HCT116 (cell line): ENCODE measurements at regions not wholly inside any gene's neighbourhood (a gene's known extent, or its start where the extent isn't known, plus 50 kb on each side); places are given as distances from the start of the nearest gene placed in this dataset.
"Not testable (repeated sequence)": the region's sequence is repeated elsewhere in the genome, so short reads cannot be mapped to it uniquely, and the experiment has no call there.

ENCODE experiments used
- ATAC-seq: fragments of 200-7000 bp; cut with Tn5 transposase; 2 replicates; pipeline ENCODE4 v1.9.1; 2020; ENCODE audit warnings: mild to moderate bottlenecking, moderate library complexity
- BruUV-seq: library from RNA; stranded (reverse); fragments of 400-500 nt; replicated peaks from 2 replicates; lab custom pipeline; 2021; lab: Mats Ljungman, UMichigan
- CTCF ChIA-PET: fragments of 300-600 bp; sonication (Branson Sonifier 250); formaldehyde crosslinking; loops from one replicate; lab custom pipeline; 2021; ENCODE audit warnings: antibody characterized with exemption; lab: Charles Lee
- POLR2A ChIA-PET: fragments of 300-600, 350-600 bp; sonication (Branson Sonifier 250); formaldehyde crosslinking; loops from one replicate; lab custom pipeline; 2021; ENCODE audit warnings: antibody characterized with exemption; lab: Charles Lee
- RAD21 ChIA-PET, 2 experiments: fragments of 300-600 bp; sonication (Branson Sonifier 250); formaldehyde crosslinking; loops; one replicate each; lab custom pipeline; 2023; ENCODE audit warnings: low total read pairs in 2 of 2; ENCODE audit not compliant: uncharacterized antibody in 2 of 2, unreplicated experiment in 2 of 2, low non-redundant PET in 1 of 2; lab: Charles Lee
- DNase-seq: peaks from one replicate; pipeline ENCODE4 v3.0.0-alpha.2; 2010; ENCODE audit warnings: low read depth, low spot score
- H2AFZ ChIP-seq: fragments of 200-600 bp; shearing (Covaris generic), sonication (generic); 2 replicates; pipeline ENCODE4 v1.6.1; 2017; ENCODE audit warnings: low read depth, mixed run types, mixed read lengths, antibody characterized with exemption, low read length; ENCODE audit not compliant: poor library complexity, severe bottlenecking
- H3K27ac ChIP-seq: 2 replicates; pipeline ENCODE4 v1.5.1; 2012; ENCODE audit warnings: low read depth, low read length
- H3K27me3 ChIP-seq: fragments of 200-600 bp; sonication (generic); 2 replicates; pipeline ENCODE4 v1.6.1; 2016; ENCODE audit warnings: mixed run types, low read length, mixed read lengths; ENCODE audit not compliant: insufficient read depth
- H3K36me3 ChIP-seq, 2 experiments: fragments of 200-500 bp in 1 of 2; fragments of 200-600 bp in 1 of 2; sonication (Bioruptor generic) in 1 of 2; sonication (generic) in 1 of 2; 2 replicates each; pipeline versions ENCODE4 v1.5.1 to v1.6.1; 2014 to 2016; ENCODE audit warnings: low read length in 2 of 2, inconsistent platforms in 1 of 2, mixed read lengths in 1 of 2, mixed run types in 1 of 2; ENCODE audit not compliant: insufficient read depth in 2 of 2, control insufficient read depth in 1 of 2
- H3K4me1 ChIP-seq, 2 experiments: fragments of 200-600 bp in 1 of 2; sonication (generic) in 1 of 2; 2 replicates each; pipeline versions ENCODE4 v1.5.1 to v1.6.1; 2012 to 2017; ENCODE audit warnings: low read length in 2 of 2, inconsistent platforms in 1 of 2, mild to moderate bottlenecking in 1 of 2, mixed read lengths in 1 of 2, mixed run types in 1 of 2, moderate library complexity in 1 of 2; ENCODE audit not compliant: insufficient read depth in 2 of 2, control insufficient read depth in 1 of 2
- H3K4me2 ChIP-seq: fragments of 200-600 bp; sonication (generic); 2 replicates; pipeline ENCODE4 v1.6.1; 2017; ENCODE audit warnings: mixed run types, low read length, mixed read lengths
- H3K4me3 ChIP-seq, 2 experiments: fragments of 200-600 bp in 1 of 2; sonication (generic) in 1 of 2; replicated peaks in 1 of 2; 2 replicates each; pipeline ENCODE4 v1.5.1; 2011 to 2016; ENCODE audit warnings: low read length in 2 of 2, control low read depth in 1 of 2, low read depth in 1 of 2, mild to moderate bottlenecking in 1 of 2, mixed read lengths in 1 of 2, mixed run types in 1 of 2
- H3K79me2 ChIP-seq: fragments of 200-600 bp; sonication (generic); 2 replicates; pipeline ENCODE4 v1.6.1; 2017; ENCODE audit warnings: mild to moderate bottlenecking, mixed run types, low read length, moderate library complexity, mixed read lengths; ENCODE audit not compliant: insufficient read depth
- H3K9ac ChIP-seq: fragments of 200-600 bp; sonication (generic); 2 replicates; pipeline ENCODE4 v1.6.1; 2016; ENCODE audit warnings: low read length, mixed read lengths
- H3K9me2 ChIP-seq: fragments of 200-600 bp; sonication (generic), shearing (Covaris generic); 2 replicates; pipeline ENCODE4 v1.6.1; 2017; ENCODE audit warnings: mixed run types, mild to moderate bottlenecking, moderate library complexity; ENCODE audit not compliant: insufficient read depth
- H3K9me3 ChIP-seq, 2 experiments: fragments of 200-500 bp in 1 of 2; fragments of 200-600 bp in 1 of 2; sonication (Bioruptor generic) in 1 of 2; sonication (generic) in 1 of 2; 2 replicates each; pipeline ENCODE4 v1.6.1; 2014 to 2017; ENCODE audit warnings: low read length in 2 of 2, mixed read lengths in 2 of 2, inconsistent platforms in 1 of 2, low read depth in 1 of 2, mild to moderate bottlenecking in 1 of 2, mixed run types in 1 of 2, moderate library complexity in 1 of 2; ENCODE audit not compliant: control insufficient read depth in 1 of 2, insufficient read depth in 1 of 2
- H4K20me1 ChIP-seq: fragments of 200-600 bp; sonication (generic), shearing (Covaris generic); 2 replicates; pipeline ENCODE4 v1.6.1; 2017; ENCODE audit warnings: mixed run types, mild to moderate bottlenecking, moderate library complexity; ENCODE audit not compliant: insufficient read depth
- CBX3 ChIP-seq: IDR thresholded peaks from 2 replicates; pipeline ENCODE4 v1.6.1; 2012; ENCODE audit warnings: low read depth
- CEBPB ChIP-seq: IDR thresholded peaks from 2 replicates; pipeline ENCODE4 v1.6.1; 2012; ENCODE audit warnings: low read depth
- EZH2phosphoT487 ChIP-seq: fragments of 200-600 bp; IDR thresholded peaks from 2 replicates; pipeline ENCODE4 v1.6.1; 2018; ENCODE audit warnings: antibody characterized with exemption, borderline replicate concordance
- POLR2A ChIP-seq: IDR thresholded peaks from 2 replicates; pipeline ENCODE4 v1.7.0; 2011; ENCODE audit warnings: borderline replicate concordance; ENCODE audit not compliant: insufficient read depth, insufficient read length; ENCODE audit errors: extremely low read depth
- SIN3A ChIP-seq: IDR thresholded peaks from 2 replicates; pipeline ENCODE4 v1.6.1; 2012; ENCODE audit warnings: low read depth
- SRF ChIP-seq: IDR thresholded peaks from 2 replicates; pipeline ENCODE4 v1.6.1; 2012; ENCODE audit warnings: low read depth
- YY1 ChIP-seq: IDR thresholded peaks from 2 replicates; pipeline ENCODE4 v1.6.1; 2011; ENCODE audit warnings: low read length, low read depth, moderate library complexity, mild to moderate bottlenecking; ENCODE audit not compliant: insufficient replicate concordance; ENCODE audit errors: extremely low read depth
- intact Hi-C: fragments of 100-400 bp; cut with micrococcal nuclease; formaldehyde crosslinking; loops from 2 replicates; pipeline ENCODE4 v1.10.0; 2022
- TF ChIP-seq, protein P1 (sequence below): IDR thresholded peaks from 2 replicates; pipeline ENCODE4 v1.6.1; 2011; ENCODE audit warnings: mild to moderate bottlenecking, low read length, moderate library complexity; ENCODE audit not compliant: insufficient replicate concordance; ENCODE audit errors: extremely low read depth

GRCh38 chr19:29139227-29139626 is 73.7 kb downstream of the UQCRFS1 start:
- intact Hi-C loops: no loop called here
- no peaks in the 10 kb centered on the region for H4K20me1 ChIP-seq
- H3K79me2 ChIP-seq: no peaks in the 10 kb centered on the region
- H3K9ac ChIP-seq: no peak overlapping the region
- no peak for ATAC-seq
- no peaks in the 10 kb centered on the region for H3K9me2 ChIP-seq
- ChIA-PET CTCF (no interaction called here), POLR2A (no interaction called here), RAD21 (no interaction called here)
- no TSS peak for BruUV-seq
- H2AFZ ChIP-seq: no peak overlapping the region
- H3K9me3 ChIP-seq: peaks cover 7 to 27% of the 10 kb centered on the region in 2 experiments; a peak in 2 of 4 replicates
- no peaks in the 10 kb centered on the region for H3K36me3 ChIP-seq
- no peaks in the 10 kb centered on the region for H3K4me1 ChIP-seq
- no peak overlapping the region for H3K27ac ChIP-seq
- no peak for TF ChIP-seq POLR2A
- 0 out of 2 replicates have a peak, but pooled peaks have one; percentile 38 for TF ChIP-seq CBX3
- no peak for DNase-seq
- no peak overlapping the region for H3K4me2 ChIP-seq
- H3K4me3 ChIP-seq: no peak overlapping the region
- no peaks in the 10 kb centered on the region for H3K27me3 ChIP-seq

GRCh38 chr19:29138206-29138605 is 74.7 kb downstream of the UQCRFS1 start:
- H3K4me1 ChIP-seq, BruUV-seq, H2AFZ ChIP-seq, ATAC-seq, intact Hi-C loops, H3K4me3 ChIP-seq, RAD21 ChIA-PET, H3K9ac ChIP-seq, H3K27ac ChIP-seq, DNase-seq, H3K4me2 ChIP-seq, CTCF ChIA-PET, H3K9me2 ChIP-seq, POLR2A ChIA-PET, H3K79me2 ChIP-seq, H3K27me3 ChIP-seq, H3K36me3 ChIP-seq, H4K20me1 ChIP-seq: not testable (repeated sequence)
- peaks cover 7 to 27% of the 10 kb centered on the region in 2 experiments; a peak in 2 of 4 replicates for H3K9me3 ChIP-seq

DNA sequence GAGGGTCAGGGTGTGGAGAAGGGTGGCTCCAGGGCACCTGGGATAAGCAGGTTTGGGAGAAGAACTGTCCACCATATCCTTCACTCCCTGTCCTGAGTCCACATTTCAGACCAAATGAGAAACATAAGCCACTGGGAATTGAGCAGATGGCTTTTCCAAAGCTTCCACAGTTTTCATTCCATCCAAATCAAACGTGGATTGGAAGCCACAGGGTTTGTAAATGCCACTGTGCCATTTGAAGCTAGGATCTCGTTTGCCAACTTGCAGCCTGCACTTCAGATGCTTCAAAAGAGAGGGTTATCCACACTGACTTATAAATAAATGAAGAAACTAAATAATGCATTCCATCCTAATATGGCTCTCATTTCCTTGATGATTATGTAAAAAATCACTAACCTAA is 81.5 kb downstream of the UQCRFS1 start:
- Histone ChIP-seq H2AFZ (no peak overlapping the region), H3K9ac (no peak overlapping the region), H3K4me2 (no peak overlapping the region), H3K4me1 (no peaks in the 10 kb centered on the region), H4K20me1 (no peaks in the 10 kb centered on the region), H3K27ac (no peak overlapping the region), H3K9me2 (no peaks in the 10 kb centered on the region), H3K4me3 (no peak overlapping the region), H3K79me2 (no peaks in the 10 kb centered on the region), H3K9me3 (no peaks in the 10 kb centered on the region; a peak in 1 of 4 replicates), H3K36me3 (no peaks in the 10 kb centered on the region), H3K27me3 (no peaks in the 10 kb centered on the region)
- no peak for DNase-seq
- intact Hi-C loops: no loop called here
- BruUV-seq: no TSS peak
- ATAC-seq: no peak
- ChIA-PET CTCF (no interaction called here), POLR2A (no interaction called here), RAD21 (no interaction called here)
- TF ChIP-seq CEBPB: no peak
- TF ChIP-seq, protein P1, sequence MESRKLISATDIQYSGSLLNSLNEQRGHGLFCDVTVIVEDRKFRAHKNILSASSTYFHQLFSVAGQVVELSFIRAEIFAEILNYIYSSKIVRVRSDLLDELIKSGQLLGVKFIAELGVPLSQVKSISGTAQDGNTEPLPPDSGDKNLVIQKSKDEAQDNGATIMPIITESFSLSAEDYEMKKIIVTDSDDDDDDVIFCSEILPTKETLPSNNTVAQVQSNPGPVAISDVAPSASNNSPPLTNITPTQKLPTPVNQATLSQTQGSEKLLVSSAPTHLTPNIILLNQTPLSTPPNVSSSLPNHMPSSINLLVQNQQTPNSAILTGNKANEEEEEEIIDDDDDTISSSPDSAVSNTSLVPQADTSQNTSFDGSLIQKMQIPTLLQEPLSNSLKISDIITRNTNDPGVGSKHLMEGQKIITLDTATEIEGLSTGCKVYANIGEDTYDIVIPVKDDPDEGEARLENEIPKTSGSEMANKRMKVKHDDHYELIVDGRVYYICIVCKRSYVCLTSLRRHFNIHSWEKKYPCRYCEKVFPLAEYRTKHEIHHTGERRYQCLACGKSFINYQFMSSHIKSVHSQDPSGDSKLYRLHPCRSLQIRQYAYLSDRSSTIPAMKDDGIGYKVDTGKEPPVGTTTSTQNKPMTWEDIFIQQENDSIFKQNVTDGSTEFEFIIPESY: no peak
- no peak for TF ChIP-seq SIN3A
- no peak for TF ChIP-seq CBX3
- no peak for TF ChIP-seq EZH2phosphoT487
- no peak for TF ChIP-seq SRF
- no peak for TF ChIP-seq YY1
